ENCODE measurements at regions not wholly inside any gene's neighbourhood (a gene's known extent, or its start where the extent isn't known, plus 50 kb on each side); places are given as distances from the start of the nearest gene placed in this dataset.
"Not testable (repeated sequence)": the region's sequence is repeated elsewhere in the genome, so short reads cannot be mapped to it uniquely, and the experiment has no call there.

DNA sequence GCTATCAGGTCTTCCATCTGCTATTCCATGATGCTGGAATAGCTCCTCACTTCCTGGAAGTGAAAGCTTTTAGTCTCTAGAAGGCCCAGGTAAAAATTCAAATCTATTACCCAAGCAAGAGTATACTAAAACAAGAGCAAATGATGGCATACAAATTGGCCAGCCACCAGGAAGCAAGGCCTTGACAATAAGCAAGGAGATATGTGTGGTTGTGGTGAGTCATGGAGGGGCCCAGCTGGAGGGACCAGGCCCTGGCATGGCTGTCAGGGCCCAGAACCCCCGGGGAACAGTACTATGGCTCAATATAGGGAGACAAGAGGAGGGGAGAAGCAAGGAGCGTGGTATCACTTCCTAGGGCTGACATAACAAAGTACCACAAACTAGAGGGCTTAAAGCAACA, 358.7 kb downstream of the RRAGC start:
- ATAC-seq (ENCODE audit: low read depth), result no peak
- Histone ChIP-seq H3K27ac (ENCODE audit: poor library complexity, severe bottlenecking) (no peak overlapping the region), H3K9me3 (ENCODE audit: severe bottlenecking) (no peaks in the 10 kb centered on the region), H3K36me3 (ENCODE audit: low read depth) (no peaks in the 10 kb centered on the region), H3K4me1 (ENCODE audit: insufficient read depth, poor library complexity, severe bottlenecking) (no peaks in the 10 kb centered on the region), H3K4me3 (ENCODE audit: severe bottlenecking) (no peak overlapping the region), H3K27me3 (ENCODE audit: insufficient read depth, poor library complexity, severe bottlenecking) (peaks cover 8% of the 10 kb centered on the region)
- DNase-seq (ENCODE audit: low spot score), result no peak
- TF ChIP-seq, protein P1, sequence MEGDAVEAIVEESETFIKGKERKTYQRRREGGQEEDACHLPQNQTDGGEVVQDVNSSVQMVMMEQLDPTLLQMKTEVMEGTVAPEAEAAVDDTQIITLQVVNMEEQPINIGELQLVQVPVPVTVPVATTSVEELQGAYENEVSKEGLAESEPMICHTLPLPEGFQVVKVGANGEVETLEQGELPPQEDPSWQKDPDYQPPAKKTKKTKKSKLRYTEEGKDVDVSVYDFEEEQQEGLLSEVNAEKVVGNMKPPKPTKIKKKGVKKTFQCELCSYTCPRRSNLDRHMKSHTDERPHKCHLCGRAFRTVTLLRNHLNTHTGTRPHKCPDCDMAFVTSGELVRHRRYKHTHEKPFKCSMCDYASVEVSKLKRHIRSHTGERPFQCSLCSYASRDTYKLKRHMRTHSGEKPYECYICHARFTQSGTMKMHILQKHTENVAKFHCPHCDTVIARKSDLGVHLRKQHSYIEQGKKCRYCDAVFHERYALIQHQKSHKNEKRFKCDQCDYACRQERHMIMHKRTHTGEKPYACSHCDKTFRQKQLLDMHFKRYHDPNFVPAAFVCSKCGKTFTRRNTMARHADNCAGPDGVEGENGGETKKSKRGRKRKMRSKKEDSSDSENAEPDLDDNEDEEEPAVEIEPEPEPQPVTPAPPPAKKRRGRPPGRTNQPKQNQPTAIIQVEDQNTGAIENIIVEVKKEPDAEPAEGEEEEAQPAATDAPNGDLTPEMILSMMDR (IDR thresholded peaks at IDR 0.05; ENCODE audit: poor library complexity, severe bottlenecking), result no peak

DNA sequence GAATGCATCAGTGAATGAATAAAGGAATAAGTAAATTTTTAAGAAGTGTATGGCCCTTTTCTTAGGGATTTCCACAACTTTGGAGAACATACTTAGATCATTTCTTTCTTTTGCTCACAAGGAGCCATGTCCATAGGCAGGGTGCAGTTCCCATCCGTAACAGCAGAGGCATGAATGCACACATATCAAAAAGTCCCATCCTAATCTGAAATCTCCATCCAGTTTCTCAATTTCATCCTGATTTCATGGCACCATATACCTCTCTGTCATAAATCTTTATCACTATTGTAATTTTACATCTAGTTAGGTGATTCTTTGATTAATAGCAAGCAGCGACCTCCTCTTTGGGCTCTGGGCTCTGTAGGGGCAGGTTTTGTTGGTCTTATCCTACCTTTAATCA, 359.2 kb downstream of the RRAGC start:
- H3K9me3 ChIP-seq (ENCODE audit: severe bottlenecking), result no peaks in the 10 kb centered on the region

DNA sequence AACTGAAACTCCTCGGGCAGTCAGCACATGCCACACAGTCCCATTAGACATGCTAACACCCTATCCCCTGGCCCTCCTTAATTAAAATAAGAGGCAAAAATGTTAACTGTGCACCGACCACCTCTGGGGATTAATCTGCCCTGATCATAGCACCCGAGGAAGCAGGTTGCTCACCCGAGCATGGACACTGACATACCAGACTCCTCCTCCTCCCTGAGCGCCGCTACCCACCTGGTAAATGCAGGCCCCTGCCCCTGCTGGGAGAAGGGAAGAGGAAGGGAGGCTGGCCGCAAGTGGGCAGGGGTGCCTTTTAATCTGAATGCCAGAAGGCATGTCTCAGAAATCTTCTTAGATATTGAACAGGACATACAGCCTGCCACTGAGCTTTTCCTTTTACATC, 360.9 kb downstream of the RRAGC start:
- peaks cover 8% of the 10 kb centered on the region for H3K27me3 ChIP-seq (ENCODE audit: insufficient read depth, poor library complexity, severe bottlenecking)
- H3K4me3 ChIP-seq (ENCODE audit: severe bottlenecking), result no peak overlapping the region
- no peak overlapping the region for H3K27ac ChIP-seq (ENCODE audit: poor library complexity, severe bottlenecking)
- H3K9me3 ChIP-seq (ENCODE audit: severe bottlenecking), result no peaks in the 10 kb centered on the region
- ATAC-seq (ENCODE audit: low read depth) (no peak), DNase-seq (ENCODE audit: low spot score) (no peak)
- no peaks in the 10 kb centered on the region for H3K36me3 ChIP-seq (ENCODE audit: low read depth)
- TF ChIP-seq, protein P1 (IDR thresholded peaks at IDR 0.05; ENCODE audit: poor library complexity, severe bottlenecking), result no peak
- no peaks in the 10 kb centered on the region for H3K4me1 ChIP-seq (ENCODE audit: insufficient read depth, poor library complexity, severe bottlenecking)

More for the DNA sequence above, 359.2 kb downstream of the RRAGC start:
- no peaks in the 10 kb centered on the region for H3K4me1 ChIP-seq (ENCODE audit: insufficient read depth, poor library complexity, severe bottlenecking)
- peaks cover 8% of the 10 kb centered on the region for H3K27me3 ChIP-seq (ENCODE audit: insufficient read depth, poor library complexity, severe bottlenecking)
- no peak for ATAC-seq (ENCODE audit: low read depth)
- H3K4me3 ChIP-seq (ENCODE audit: severe bottlenecking), result no peak overlapping the region
- TF ChIP-seq, protein P1 (IDR thresholded peaks at IDR 0.05; ENCODE audit: poor library complexity, severe bottlenecking), result peak; percentile 15
- no peak for DNase-seq (ENCODE audit: low spot score)
- no peak overlapping the region for H3K27ac ChIP-seq (ENCODE audit: poor library complexity, severe bottlenecking)
- no peaks in the 10 kb centered on the region for H3K36me3 ChIP-seq (ENCODE audit: low read depth)

DNA sequence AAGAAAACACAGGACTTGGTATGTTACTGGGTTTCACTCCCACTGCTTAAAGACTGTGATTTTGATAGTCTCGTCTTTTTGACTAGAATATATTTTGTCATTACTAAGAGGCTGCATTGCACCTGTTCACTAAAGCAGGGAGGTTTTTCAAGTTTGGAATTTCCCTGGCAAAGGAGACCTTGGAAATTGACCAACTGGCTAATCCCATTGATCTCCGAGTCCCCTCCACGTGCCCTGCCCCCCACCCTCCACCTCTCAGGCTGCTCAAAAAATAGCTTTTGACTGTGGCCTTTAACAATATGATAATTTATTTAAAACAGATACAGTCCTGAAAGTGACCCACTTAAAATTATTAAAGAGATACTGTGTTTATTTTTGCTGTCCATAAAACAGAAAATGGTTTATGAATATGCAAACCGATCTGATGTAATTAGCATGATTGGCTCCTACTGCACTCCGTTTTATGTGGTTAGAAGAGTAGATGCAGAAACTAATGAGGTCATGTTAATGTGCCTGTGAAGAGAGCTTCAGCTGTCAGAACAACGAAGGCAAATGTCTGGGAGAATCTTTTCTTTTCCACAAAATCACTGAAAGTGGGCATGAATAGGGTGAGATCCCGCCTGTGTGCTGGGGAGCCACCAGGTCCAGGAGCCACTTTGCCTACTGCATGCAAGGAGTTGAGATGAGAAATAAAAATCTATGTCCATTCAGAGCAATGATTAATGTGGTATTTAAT, 361.5 kb downstream of the RRAGC start:
- ATAC-seq (ENCODE audit: low read depth) (no peak), DNase-seq (ENCODE audit: low spot score) (no peak)
- no peaks in the 10 kb centered on the region for H3K36me3 ChIP-seq (ENCODE audit: low read depth)
- H3K9me3 ChIP-seq (ENCODE audit: severe bottlenecking), result no peaks in the 10 kb centered on the region
- no peaks in the 10 kb centered on the region for H3K4me1 ChIP-seq (ENCODE audit: insufficient read depth, poor library complexity, severe bottlenecking)
- no peak overlapping the region for H3K4me3 ChIP-seq (ENCODE audit: severe bottlenecking)
- TF ChIP-seq, protein P1 (IDR thresholded peaks at IDR 0.05; ENCODE audit: poor library complexity, severe bottlenecking), result no peak
- H3K27me3 ChIP-seq (ENCODE audit: insufficient read depth, poor library complexity, severe bottlenecking), result peaks cover 8% of the 10 kb centered on the region
- no peak overlapping the region for H3K27ac ChIP-seq (ENCODE audit: poor library complexity, severe bottlenecking)

DNA sequence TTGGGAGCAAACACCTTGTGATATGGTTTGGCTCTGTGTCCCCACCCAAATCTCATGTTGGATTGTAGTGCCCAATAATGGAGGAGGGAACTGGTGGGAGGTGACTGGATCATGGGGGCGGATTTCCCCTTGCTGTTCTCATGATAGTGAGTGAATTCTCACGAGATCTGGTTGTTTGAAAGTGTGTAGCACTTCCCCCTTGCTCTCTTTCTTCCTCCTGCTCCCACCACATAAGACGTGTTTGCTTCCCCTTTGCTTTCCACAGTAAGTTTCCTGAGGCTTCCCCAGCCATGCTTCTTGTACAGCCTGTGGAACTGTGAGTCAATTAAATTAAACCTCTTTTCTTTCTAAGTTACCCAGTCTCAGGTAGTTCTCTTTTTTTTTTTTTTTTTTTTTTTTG, 366.3 kb downstream of the RRAGC start:
- H3K4me3 ChIP-seq (ENCODE audit: severe bottlenecking); ATAC-seq (ENCODE audit: low read depth); H3K4me1 ChIP-seq (ENCODE audit: insufficient read depth, poor library complexity, severe bottlenecking); H3K36me3 ChIP-seq (ENCODE audit: low read depth); H3K27me3 ChIP-seq (ENCODE audit: insufficient read depth, poor library complexity, severe bottlenecking); H3K9me3 ChIP-seq (ENCODE audit: severe bottlenecking); H3K27ac ChIP-seq (ENCODE audit: poor library complexity, severe bottlenecking); DNase-seq (ENCODE audit: low spot score): not testable (repeated sequence)

All from RWPE2 (cell line).